NCI-H1105 (cell line): ENCODE measurements at regions not wholly inside any gene's neighbourhood (a gene's known extent, or its start where the extent isn't known, plus 50 kb on each side); places are given as distances from the start of the nearest gene placed in this dataset.
"Not testable (repeated sequence)": the region's sequence is repeated elsewhere in the genome, so short reads cannot be mapped to it uniquely, and the experiment has no call there.

Experiments
- DNase-seq: peaks from one replicate; lab custom pipeline; 2025; lab: John Stamatoyannopoulos, UW

- DNase-seq = no peak
Measured at GRCh38 chr14:106530423-106531107, 1004.2 kb downstream of the TMEM121 start.

GRCh38 chr14:106537597-106537996 is 1011.2 kb downstream of the TMEM121 start:
- DNase-seq = peak; percentile 3

- no peak for DNase-seq
Measured at GRCh38 chr14:106538201-106538600, 1011.8 kb downstream of the TMEM121 start.

- DNase-seq = no peak
Measured at GRCh38 chr14:106547735-106548434, 1021.5 kb downstream of the TMEM121 start.

- DNase-seq = no peak
Measured at GRCh38 chr14:106549064-106549463, 1022.7 kb downstream of the TMEM121 start.

- DNase-seq = no peak
Measured at GRCh38 chr14:106551265-106551664, 1024.9 kb downstream of the TMEM121 start.

GRCh38 chr14:106556211-106556610 is 1029.8 kb downstream of the TMEM121 start:
- not testable (repeated sequence) for DNase-seq

GRCh38 chr14:106556665-106557289 is 1030.4 kb downstream of the TMEM121 start:
- DNase-seq = peak; percentile 8

GRCh38 chr14:106562451-106562850 is 1036.1 kb downstream of the TMEM121 start:
- DNase-seq = no peak

- DNase-seq = no peak
Measured at GRCh38 chr14:106564058-106564643, 1037.8 kb downstream of the TMEM121 start.

GRCh38 chr14:106578481-106578880 is 1052.1 kb downstream of the TMEM121 start:
- DNase-seq = no peak

GRCh38 chr14:106579084-106579483 is 1052.7 kb downstream of the TMEM121 start:
- no peak for DNase-seq

- DNase-seq = no peak
Measured at GRCh38 chr14:106585692-106586091, 1059.3 kb downstream of the TMEM121 start.

GRCh38 chr14:106586098-106586704 is 1059.8 kb downstream of the TMEM121 start:
- DNase-seq = peak; percentile 59

- not testable (repeated sequence) for DNase-seq
Measured at GRCh38 chr14:106591539-106591938, 1065.2 kb downstream of the TMEM121 start.

- not testable (repeated sequence) for DNase-seq
Measured at GRCh38 chr14:106592115-106592852, 1065.9 kb downstream of the TMEM121 start.

GRCh38 chr14:106599209-106599608 is 1072.8 kb downstream of the TMEM121 start:
- no peak for DNase-seq

- DNase-seq = no peak
Measured at GRCh38 chr14:106605548-106606448, 1079.4 kb downstream of the TMEM121 start.

- no peak for DNase-seq
Measured at GRCh38 chr14:106606936-106607335, 1080.6 kb downstream of the TMEM121 start.

GRCh38 chr14:106610691-106611090 is 1084.3 kb downstream of the TMEM121 start:
- DNase-seq = no peak
